22Rv1 (cell line): ENCODE measurements at regions not wholly inside any gene's neighbourhood (a gene's known extent, or its start where the extent isn't known, plus 50 kb on each side); places are given as distances from the start of the nearest gene placed in this dataset.

Experiments
- CTCF ChIP-seq: fragments of 450-650 bp; IDR thresholded peaks from 2 replicates; pipeline ENCODE4 v1.5.1; 2017; ENCODE audit warnings: mild to moderate bottlenecking
- ZFX ChIP-seq: fragments of 450-650 bp; IDR thresholded peaks from 2 replicates; pipeline ENCODE4 v1.6.1; 2017; ENCODE audit warnings: antibody characterized with exemption, borderline replicate concordance

GRCh38 chrX:110491846-110492620 is 133.4 kb downstream of the RTL9 start:
- TF ChIP-seq CTCF (no peak), ZFX (no peak)
